ENCODE measurements at regions not wholly inside any gene's neighbourhood (a gene's known extent, or its start where the extent isn't known, plus 50 kb on each side); places are given as distances from the start of the nearest gene placed in this dataset.

DNA sequence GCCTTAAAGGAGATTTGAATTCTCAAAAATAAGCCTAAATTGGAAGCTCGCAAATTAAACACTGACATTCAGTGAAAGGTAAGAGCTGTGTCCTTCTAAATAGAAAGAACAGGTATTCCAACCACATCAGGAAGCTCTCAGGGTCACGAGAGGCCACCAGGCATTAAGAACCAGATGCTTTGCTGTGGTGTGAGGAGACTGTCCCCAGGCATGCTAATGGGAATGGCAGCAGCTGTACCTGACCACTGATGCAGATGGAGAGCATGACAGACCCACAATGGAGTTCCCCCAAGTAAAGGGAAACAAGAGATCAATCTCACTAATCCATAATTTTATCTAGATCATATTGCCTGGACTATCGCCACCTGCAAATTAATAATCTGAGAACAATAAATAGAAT, 658.9 kb upstream of the NOX3 start:
- TF ChIP-seq, protein P1, sequence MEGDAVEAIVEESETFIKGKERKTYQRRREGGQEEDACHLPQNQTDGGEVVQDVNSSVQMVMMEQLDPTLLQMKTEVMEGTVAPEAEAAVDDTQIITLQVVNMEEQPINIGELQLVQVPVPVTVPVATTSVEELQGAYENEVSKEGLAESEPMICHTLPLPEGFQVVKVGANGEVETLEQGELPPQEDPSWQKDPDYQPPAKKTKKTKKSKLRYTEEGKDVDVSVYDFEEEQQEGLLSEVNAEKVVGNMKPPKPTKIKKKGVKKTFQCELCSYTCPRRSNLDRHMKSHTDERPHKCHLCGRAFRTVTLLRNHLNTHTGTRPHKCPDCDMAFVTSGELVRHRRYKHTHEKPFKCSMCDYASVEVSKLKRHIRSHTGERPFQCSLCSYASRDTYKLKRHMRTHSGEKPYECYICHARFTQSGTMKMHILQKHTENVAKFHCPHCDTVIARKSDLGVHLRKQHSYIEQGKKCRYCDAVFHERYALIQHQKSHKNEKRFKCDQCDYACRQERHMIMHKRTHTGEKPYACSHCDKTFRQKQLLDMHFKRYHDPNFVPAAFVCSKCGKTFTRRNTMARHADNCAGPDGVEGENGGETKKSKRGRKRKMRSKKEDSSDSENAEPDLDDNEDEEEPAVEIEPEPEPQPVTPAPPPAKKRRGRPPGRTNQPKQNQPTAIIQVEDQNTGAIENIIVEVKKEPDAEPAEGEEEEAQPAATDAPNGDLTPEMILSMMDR (IDR thresholded peaks at IDR 0.05), result no peak
- TF ChIP-seq POLR2A (IDR thresholded peaks at IDR 0.05), result no peak
